H9 (cell line): ENCODE measurements at regions not wholly inside any gene's neighbourhood (a gene's known extent, or its start where the extent isn't known, plus 50 kb on each side); places are given as distances from the start of the nearest gene placed in this dataset.

Source experiments
- DNase-seq: peaks from one replicate; pipeline ENCODE4 v3.0.0-alpha.2; 2017
- H2AFZ ChIP-seq: one replicate; pipeline ENCODE4 v1.6.1; 2013; ENCODE audit warnings: mild to moderate bottlenecking, low read length, control low read depth, moderate library complexity
- H2AK5ac ChIP-seq: 2 replicates; pipeline ENCODE4 v1.6.1; 2013; ENCODE audit warnings: low read length, control low read depth, mixed read lengths; ENCODE audit not compliant: insufficient read length
- H2BK120ac ChIP-seq: one replicate; pipeline ENCODE4 v1.6.1; 2013; ENCODE audit warnings: low read depth, mild to moderate bottlenecking, low read length, control low read depth, inconsistent platforms; ENCODE audit not compliant: poor library complexity, severe bottlenecking
- H2BK12ac ChIP-seq: 2 replicates; pipeline ENCODE4 v1.6.1; 2013; ENCODE audit warnings: low read length, control low read depth, mixed read lengths, low read depth; ENCODE audit not compliant: insufficient read length
- H2BK15ac ChIP-seq: 2 replicates; pipeline ENCODE4 v1.6.1; 2013; ENCODE audit warnings: low read depth, low read length, control low read depth
- H2BK20ac ChIP-seq: one replicate; pipeline ENCODE4 v1.6.1; 2013; ENCODE audit warnings: low read depth, mild to moderate bottlenecking, low read length, control low read depth, inconsistent platforms; ENCODE audit not compliant: poor library complexity, severe bottlenecking
- H2BK5ac ChIP-seq: 2 replicates; pipeline ENCODE4 v1.6.1; 2013; ENCODE audit warnings: low read length, control low read depth, mixed read lengths; ENCODE audit not compliant: insufficient read length
- H3K14ac ChIP-seq: 2 replicates; pipeline ENCODE4 v1.6.1; 2013; ENCODE audit warnings: low read length, control low read depth; ENCODE audit not compliant: insufficient read depth
- H3K18ac ChIP-seq: 2 replicates; pipeline ENCODE4 v1.6.1; 2013; ENCODE audit warnings: low read depth, mild to moderate bottlenecking, mixed read lengths, low read length, control low read depth; ENCODE audit not compliant: insufficient read length
- H3K23ac ChIP-seq: 2 replicates; pipeline ENCODE4 v1.6.1; 2013; ENCODE audit warnings: low read length, control low read depth, mixed read lengths, low read depth; ENCODE audit not compliant: insufficient read length
- H3K23me2 ChIP-seq: 2 replicates; pipeline ENCODE4 v1.6.1; 2013; ENCODE audit warnings: low read depth, mild to moderate bottlenecking, mixed read lengths, low read length, control low read depth; ENCODE audit not compliant: insufficient read length, poor library complexity, severe bottlenecking
- H3K27ac ChIP-seq: 2 replicates; pipeline ENCODE4 v1.5.1; 2013; ENCODE audit warnings: low read length, control low read depth, mixed read lengths, low read depth; ENCODE audit not compliant: insufficient read length
- H3K27me3 ChIP-seq: 2 replicates; pipeline ENCODE4 v1.6.1; 2013; ENCODE audit warnings: low read length, control low read depth, inconsistent platforms; ENCODE audit not compliant: insufficient read depth
- H3K4ac ChIP-seq: 2 replicates; pipeline ENCODE4 v1.6.1; 2013; ENCODE audit warnings: low read depth, mild to moderate bottlenecking, control low read depth, inconsistent platforms, low read length, moderate library complexity
- H3K4me1 ChIP-seq: 2 replicates; pipeline ENCODE4 v1.6.1; 2013; ENCODE audit warnings: low read length, control low read depth, inconsistent platforms; ENCODE audit not compliant: insufficient read depth
- H3K4me2 ChIP-seq: 2 replicates; pipeline ENCODE4 v1.6.1; 2013; ENCODE audit warnings: low read length, control low read depth, mixed read lengths; ENCODE audit not compliant: insufficient read length, insufficient read depth
- H3K56ac ChIP-seq: 2 replicates; pipeline ENCODE4 v1.6.1; 2013; ENCODE audit warnings: low read depth, mild to moderate bottlenecking, mixed read lengths, low read length, control low read depth; ENCODE audit not compliant: insufficient read length
- H3K79me1 ChIP-seq: 2 replicates; pipeline ENCODE4 v1.6.1; 2013; ENCODE audit warnings: low read depth, mild to moderate bottlenecking, moderate library complexity, low read length, control low read depth, inconsistent platforms; ENCODE audit not compliant: insufficient read depth, poor library complexity, severe bottlenecking
- H3K79me2 ChIP-seq: 2 replicates; pipeline ENCODE4 v1.6.1; 2013; ENCODE audit warnings: low read length, control low read depth, inconsistent platforms; ENCODE audit not compliant: insufficient read depth
- H3K9ac ChIP-seq: 2 replicates; pipeline ENCODE4 v1.6.1; 2013; ENCODE audit warnings: low read length, control low read depth, mixed read lengths; ENCODE audit not compliant: insufficient read length; ENCODE audit errors: extremely low read depth
- H3K9me3 ChIP-seq: one replicate; pipeline ENCODE4 v1.6.1; 2013; ENCODE audit warnings: low read depth, low read length, inconsistent platforms; ENCODE audit not compliant: control insufficient read depth
- H3T11ph ChIP-seq: one replicate; pipeline ENCODE4 v1.6.1; 2013; ENCODE audit warnings: mild to moderate bottlenecking, low read length, control low read depth, inconsistent platforms
- H4K20me1 ChIP-seq: one replicate; pipeline ENCODE4 v1.6.1; 2013; ENCODE audit not compliant: control insufficient read depth, insufficient read length, insufficient read depth
- H4K5ac ChIP-seq: 2 replicates; pipeline ENCODE4 v1.6.1; 2013; ENCODE audit warnings: low read depth, mild to moderate bottlenecking, mixed read lengths, low read length, control low read depth; ENCODE audit not compliant: insufficient read length
- H4K8ac ChIP-seq: replicated peaks from 2 replicates; pipeline ENCODE4 v1.6.1; 2013; ENCODE audit warnings: low read length, control low read depth, mixed read lengths, low read depth; ENCODE audit not compliant: insufficient read length
- H4K91ac ChIP-seq: 2 replicates; pipeline ENCODE4 v1.6.1; 2013; ENCODE audit warnings: low read depth, mild to moderate bottlenecking, moderate library complexity, mixed read lengths, low read length, control low read depth; ENCODE audit not compliant: insufficient read length
- H3K27ac Mint-ChIP-seq, 3 experiments: 2 replicates in 2 of 3; 3 replicates in 1 of 3; pipeline ENCODE4 v1.8.0; 2020 to 2021; ENCODE audit warnings: mixed read lengths in 3 of 3, mild to moderate bottlenecking in 1 of 3, moderate library complexity in 1 of 3
- H3K27me3 Mint-ChIP-seq: 2 replicates; pipeline ENCODE4 v1.8.0; 2021; ENCODE audit warnings: low read depth, mild to moderate bottlenecking, moderate library complexity, mixed read lengths
- H3K36me3 Mint-ChIP-seq, 3 experiments: 2 replicates in 2 of 3; 3 replicates in 1 of 3; pipeline ENCODE4 v1.8.0; 2020 to 2021; ENCODE audit warnings: low read depth in 3 of 3, mixed read lengths in 3 of 3; ENCODE audit not compliant: insufficient read depth in 1 of 3
- H3K4me1 Mint-ChIP-seq, 2 experiments: 2 replicates each; pipeline ENCODE4 v1.8.0; 2020; ENCODE audit warnings: mixed read lengths in 2 of 2
- H3K4me3 Mint-ChIP-seq, 2 experiments: 2 replicates in 1 of 2; 3 replicates in 1 of 2; pipeline ENCODE4 v1.8.0; 2020 to 2021; ENCODE audit warnings: mild to moderate bottlenecking in 2 of 2, mixed read lengths in 2 of 2, moderate library complexity in 1 of 2
- H3K9me3 Mint-ChIP-seq, 2 experiments: 2 replicates in 1 of 2; 3 replicates in 1 of 2; pipeline ENCODE4 v1.8.0; 2020; ENCODE audit warnings: mild to moderate bottlenecking in 2 of 2, mixed read lengths in 2 of 2, moderate library complexity in 1 of 2
- CTCF ChIP-seq: fragments of 200-600 bp; sonication (generic); conservative IDR thresholded peaks from 3 replicates; pipeline ENCODE4 v1.8.0; 2021; ENCODE audit warnings: antibody characterized with exemption, mild to moderate bottlenecking
- WGBS: extraction: QIAGEN DNeasy Blood & Tissue Kit; methylation state at CpG from one replicate; pipeline ENCODE4 v1.1.7; 2013; ENCODE audit warnings: missing lambda C conversion rate, low lambda C conversion rate, mixed read lengths; ENCODE audit not compliant: insufficient read length; ENCODE audit errors: extremely low coverage; 5-methylcytosine and 5-hydroxymethylcytosine counted together

GRCh38 chr18:39033312-39033711 lies 1467.7 kb upstream of the CELF4 start:
- Mint-ChIP-seq H3K27ac (no peak overlapping the region), H3K4me1 (no peaks in the 10 kb centered on the region; a peak in 1 of 4 replicates), H3K4me3 (no peak overlapping the region), H3K36me3 (no peaks in the 10 kb centered on the region), H3K27me3 (no peaks in the 10 kb centered on the region), H3K9me3 (no peaks in the 10 kb centered on the region)
- H3K4me2 ChIP-seq, result no peak overlapping the region
- H3K18ac ChIP-seq, result no peak overlapping the region
- no peak for TF ChIP-seq CTCF
- H4K91ac ChIP-seq, result no peak overlapping the region
- no peak overlapping the region for H4K5ac ChIP-seq
- no peak overlapping the region for H2BK20ac ChIP-seq
- no peak overlapping the region for H3K56ac ChIP-seq
- no peaks in the 10 kb centered on the region for H4K20me1 ChIP-seq
- no peaks in the 10 kb centered on the region for H3K4me1 ChIP-seq
- no peaks in the 10 kb centered on the region for H3K79me1 ChIP-seq
- no peak overlapping the region for H4K8ac ChIP-seq
- no peak overlapping the region for H2BK15ac ChIP-seq
- H3K4ac ChIP-seq, result no peak overlapping the region
- no peak for DNase-seq
- H2BK120ac ChIP-seq, result no peak overlapping the region
- no peaks in the 10 kb centered on the region for H3K27me3 ChIP-seq
- no CpG with 5 or more reads among the region's 1 CpG for WGBS
- H2BK5ac ChIP-seq, result no peak overlapping the region
- no peak overlapping the region for H3T11ph ChIP-seq
- H2BK12ac ChIP-seq, result no peak overlapping the region
- H2AFZ ChIP-seq, result no peak overlapping the region
- H3K9me3 ChIP-seq, result no peaks in the 10 kb centered on the region
- no peaks in the 10 kb centered on the region for H3K23me2 ChIP-seq
- no peaks in the 10 kb centered on the region for H3K79me2 ChIP-seq
- H3K9ac ChIP-seq, result no peak overlapping the region
- H3K14ac ChIP-seq, result no peak overlapping the region
- no peak overlapping the region for H3K27ac ChIP-seq
- no peak overlapping the region for H2AK5ac ChIP-seq
- no peak overlapping the region for H3K23ac ChIP-seq
